ENCODE measurements at regions not wholly inside any gene's neighbourhood (a gene's known extent, or its start where the extent isn't known, plus 50 kb on each side); places are given as distances from the start of the nearest gene placed in this dataset.

GRCh38 chr9:93843396-93843795, 111.8 kb downstream of the BARX1 start:
- Mint-ChIP-seq H3K4me3 (no peak overlapping the region), H3K27me3 (ENCODE audit: low read depth in 2 of 2) (peaks cover 26 to 51% of the 10 kb centered on the region in 2 donors), H3K36me3 (no peaks in the 10 kb centered on the region), H3K27ac (no peak overlapping the region), H3K4me1 (no peaks in the 10 kb centered on the region), H3K9me3 (no peaks in the 10 kb centered on the region)
- Histone ChIP-seq H3K36me3 (ENCODE audit: control insufficient read depth, insufficient read depth, low read length) (no peaks in the 10 kb centered on the region), H3K4me3 (ENCODE audit: low read length) (no peak overlapping the region), H3K4me1 (ENCODE audit: control insufficient read depth, insufficient read depth, low read length) (no peaks in the 10 kb centered on the region), H3K27ac (ENCODE audit: low read length) (no peak overlapping the region), H3K9me3 (ENCODE audit: control insufficient read depth, insufficient read depth, low read length) (no peaks in the 10 kb centered on the region), H3K27me3 (ENCODE audit: control insufficient read depth, insufficient read depth, low read length) (peaks cover 4% of the 10 kb centered on the region)
- DNase-seq = no peak
- WGBS (ENCODE audit: insufficient coverage) = no CpG with 5 or more reads among the region's 3 CpGs
- intact Hi-C loops (cut with micrococcal nuclease) = no loop called here
- no peak for ATAC-seq
- TF ChIP-seq CTCF (IDR thresholded peaks at IDR 0.05) = no peak

- H3K36me3 ChIP-seq (ENCODE audit: control insufficient read depth, insufficient read depth, low read length) = no peaks in the 10 kb centered on the region
- ATAC-seq (no peak), DNase-seq (no peak)
- H3K9me3 ChIP-seq (ENCODE audit: control insufficient read depth, insufficient read depth, low read length) = no peaks in the 10 kb centered on the region
- intact Hi-C loops (cut with micrococcal nuclease) = no loop called here
- Mint-ChIP-seq H3K27ac (no peak overlapping the region), H3K27me3 (ENCODE audit: low read depth in 2 of 2) (peaks cover 29 to 54% of the 10 kb centered on the region in 2 donors), H3K9me3 (peaks cover under 1% of the 10 kb centered on the region in 2 donors), H3K4me3 (no peak overlapping the region), H3K36me3 (no peaks in the 10 kb centered on the region), H3K4me1 (peaks cover 0 to 13% of the 10 kb centered on the region in 2 donors)
- peaks cover 12% of the 10 kb centered on the region for H3K27me3 ChIP-seq (ENCODE audit: control insufficient read depth, insufficient read depth, low read length)
- no peak for TF ChIP-seq CTCF (IDR thresholded peaks at IDR 0.05)
- peaks cover 7% of the 10 kb centered on the region for H3K4me1 ChIP-seq (ENCODE audit: control insufficient read depth, insufficient read depth, low read length)
- H3K4me3 ChIP-seq (ENCODE audit: low read length) = no peak overlapping the region
- WGBS (ENCODE audit: insufficient coverage) = 69% methylated on average over 9 of the region's 9 CpGs
- H3K27ac ChIP-seq (ENCODE audit: low read length) = no peak overlapping the region
Measured at GRCh38 chr9:93830606-93831005, 124.5 kb downstream of the BARX1 start.

- intact Hi-C loops (cut with micrococcal nuclease) = no loop called here
- Mint-ChIP-seq H3K36me3 (no peaks in the 10 kb centered on the region), H3K9me3 (no peaks in the 10 kb centered on the region), H3K27me3 (ENCODE audit: low read depth in 2 of 2) (peaks cover 32 to 49% of the 10 kb centered on the region in 2 donors), H3K4me1 (peaks cover 0 to 13% of the 10 kb centered on the region in 2 donors), H3K4me3 (no peak overlapping the region), H3K27ac (no peak overlapping the region)
- Histone ChIP-seq H3K4me1 (ENCODE audit: control insufficient read depth, insufficient read depth, low read length) (peaks cover 7% of the 10 kb centered on the region), H3K9me3 (ENCODE audit: control insufficient read depth, insufficient read depth, low read length) (no peaks in the 10 kb centered on the region), H3K27me3 (ENCODE audit: control insufficient read depth, insufficient read depth, low read length) (peaks cover 11% of the 10 kb centered on the region), H3K4me3 (ENCODE audit: low read length) (no peak overlapping the region), H3K36me3 (ENCODE audit: control insufficient read depth, insufficient read depth, low read length) (no peaks in the 10 kb centered on the region), H3K27ac (ENCODE audit: low read length) (no peak overlapping the region)
- ATAC-seq (no peak), DNase-seq (no peak)
- TF ChIP-seq CTCF (IDR thresholded peaks at IDR 0.05) = no peak
- 89% methylated on average over 5 of the region's 8 CpGs for WGBS (ENCODE audit: insufficient coverage)
Measured at GRCh38 chr9:93830012-93830596, 125.1 kb downstream of the BARX1 start.

All from natural killer cell (primary cell).